LNCAP (cell line): ENCODE measurements at regions not wholly inside any gene's neighbourhood (a gene's known extent, or its start where the extent isn't known, plus 50 kb on each side); places are given as distances from the start of the nearest gene placed in this dataset.

Experiments
- CTCF ChIP-seq: fragments of 450-650 bp; IDR thresholded peaks from 2 replicates; pipeline ENCODE4 v1.5.1; 2017; ENCODE audit warnings: mild to moderate bottlenecking

DNA sequence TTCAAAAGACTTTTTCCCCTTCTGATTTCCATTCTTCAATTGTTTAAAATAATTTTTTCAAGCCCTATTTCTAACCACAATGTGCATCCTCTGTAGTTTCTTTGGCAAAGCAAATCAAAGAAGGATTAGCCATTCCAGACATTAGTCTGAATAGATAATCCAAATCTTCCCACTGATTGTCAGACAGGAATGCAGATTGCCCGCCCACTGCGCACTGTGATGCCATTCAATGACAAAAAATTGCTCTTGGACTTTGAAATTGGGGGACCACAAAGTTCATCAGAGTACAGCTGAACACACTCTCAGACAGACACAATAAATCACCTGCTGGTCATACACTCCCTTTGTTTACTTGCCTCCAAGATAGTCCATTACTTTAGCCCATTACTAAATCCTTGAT lies 216.5 kb upstream of the DKK2 start:
- TF ChIP-seq CTCF, result no peak

GRCh38 chr4:107248571-107248970 lies 212.5 kb upstream of the DKK2 start:
- TF ChIP-seq CTCF, result no peak

DNA sequence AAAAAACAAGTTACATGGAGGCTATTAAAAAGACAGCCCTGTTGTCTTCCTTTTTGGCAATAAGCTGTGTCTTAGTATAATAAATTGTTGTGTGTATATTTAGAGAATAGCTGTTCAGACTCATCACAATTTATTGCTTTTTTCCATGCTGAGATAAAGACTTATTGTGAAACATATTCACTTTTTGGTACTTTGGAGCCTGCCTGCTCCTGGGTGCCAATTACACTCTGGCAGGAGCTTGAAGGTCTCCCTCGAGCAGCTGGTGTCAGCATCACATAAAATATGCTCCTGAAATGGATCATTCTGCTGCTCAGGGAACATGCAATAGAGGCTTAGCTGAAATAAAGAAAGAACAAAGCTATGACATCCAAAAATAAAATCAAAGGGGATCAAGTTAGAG lies 211.6 kb upstream of the DKK2 start:
- no peak for TF ChIP-seq CTCF

DNA sequence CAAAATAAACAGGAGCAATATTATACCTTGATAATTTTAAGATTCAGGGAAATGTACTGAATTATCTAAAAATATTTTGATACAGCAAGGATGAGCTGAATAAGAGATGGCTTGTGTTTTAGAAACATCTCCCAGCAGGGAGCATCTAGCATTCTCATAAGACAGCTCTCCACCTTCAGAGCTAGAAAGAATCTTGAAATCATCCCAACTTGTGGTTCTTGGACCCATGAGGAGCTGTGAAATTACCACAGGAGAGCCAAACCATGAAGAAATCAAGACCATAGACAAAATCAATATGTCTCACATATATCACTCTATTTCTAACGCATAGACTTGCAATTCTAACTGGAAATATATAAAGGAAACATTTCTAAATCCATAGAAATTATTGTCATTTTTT lies 210.6 kb upstream of the DKK2 start:
- TF ChIP-seq CTCF, result no peak

- no peak for TF ChIP-seq CTCF
Observed at GRCh38 chr4:107243141-107243781, 207.1 kb upstream of the DKK2 start.

DNA sequence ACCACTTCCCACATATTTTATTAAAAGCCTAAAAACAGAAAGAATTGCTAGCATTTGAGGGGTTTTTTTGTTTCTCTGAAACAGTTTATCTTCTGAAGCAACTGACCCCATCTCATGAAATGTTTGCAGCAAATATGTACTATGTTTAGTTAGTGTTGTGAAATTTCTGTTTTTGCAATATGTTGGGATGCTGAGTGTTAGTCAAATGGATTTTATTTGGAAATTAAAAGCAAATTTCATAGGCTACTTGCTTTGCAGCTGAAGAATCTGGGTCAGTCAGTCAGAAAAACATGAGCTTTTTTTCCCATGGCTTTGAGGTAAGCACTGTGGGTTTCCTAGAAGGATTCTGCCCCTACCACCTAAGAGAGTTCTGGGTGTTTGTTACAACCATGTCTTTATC lies 184.9 kb upstream of the DKK2 start:
- no peak for TF ChIP-seq CTCF

DNA sequence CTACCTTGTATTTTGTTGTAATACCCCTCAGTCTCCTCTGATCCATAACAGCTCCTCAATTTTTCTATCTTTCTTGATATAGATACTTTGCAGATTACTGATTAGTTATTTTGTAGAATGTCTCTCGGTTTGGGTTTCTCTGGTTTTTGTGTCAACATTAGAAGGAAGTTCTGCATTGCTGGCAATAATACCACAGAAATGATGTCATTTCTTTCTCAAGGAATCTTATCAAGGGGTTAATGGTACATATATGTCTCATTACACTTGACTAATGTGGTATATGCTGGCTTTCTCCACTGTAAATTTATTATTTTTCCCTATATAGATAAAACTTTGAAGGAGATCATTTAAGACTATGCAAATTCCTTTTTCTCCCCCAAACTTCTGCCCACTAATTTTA lies 183.6 kb upstream of the DKK2 start:
- TF ChIP-seq CTCF, result no peak

GRCh38 chr4:107216379-107216778 lies 180.3 kb upstream of the DKK2 start:
- TF ChIP-seq CTCF, result no peak
